Breast epithelium (tissue), 3 donors: ENCODE measurements at regions not wholly inside any gene's neighbourhood (a gene's known extent, or its start where the extent isn't known, plus 50 kb on each side); places are given as distances from the start of the nearest gene placed in this dataset.

ENCODE experiments used
- POLR2AphosphoS5 ChIP-seq, 3 donors: sonication (generic); formaldehyde crosslinking; IDR thresholded peaks; one replicate each; pipeline ENCODE4 v1.6.1; 2017; ENCODE audit warnings: antibody characterized with exemption in 3 of 3
- TF ChIP-seq, protein P1 (sequence below), 3 donors: fragments of 450-650 bp; IDR thresholded peaks; one replicate each; pipeline ENCODE4 v1.5.1; 2016 to 2017; ENCODE audit warnings: antibody characterized with exemption in 3 of 3, mild to moderate bottlenecking in 3 of 3, moderate library complexity in 3 of 3

- TF ChIP-seq, protein P1, sequence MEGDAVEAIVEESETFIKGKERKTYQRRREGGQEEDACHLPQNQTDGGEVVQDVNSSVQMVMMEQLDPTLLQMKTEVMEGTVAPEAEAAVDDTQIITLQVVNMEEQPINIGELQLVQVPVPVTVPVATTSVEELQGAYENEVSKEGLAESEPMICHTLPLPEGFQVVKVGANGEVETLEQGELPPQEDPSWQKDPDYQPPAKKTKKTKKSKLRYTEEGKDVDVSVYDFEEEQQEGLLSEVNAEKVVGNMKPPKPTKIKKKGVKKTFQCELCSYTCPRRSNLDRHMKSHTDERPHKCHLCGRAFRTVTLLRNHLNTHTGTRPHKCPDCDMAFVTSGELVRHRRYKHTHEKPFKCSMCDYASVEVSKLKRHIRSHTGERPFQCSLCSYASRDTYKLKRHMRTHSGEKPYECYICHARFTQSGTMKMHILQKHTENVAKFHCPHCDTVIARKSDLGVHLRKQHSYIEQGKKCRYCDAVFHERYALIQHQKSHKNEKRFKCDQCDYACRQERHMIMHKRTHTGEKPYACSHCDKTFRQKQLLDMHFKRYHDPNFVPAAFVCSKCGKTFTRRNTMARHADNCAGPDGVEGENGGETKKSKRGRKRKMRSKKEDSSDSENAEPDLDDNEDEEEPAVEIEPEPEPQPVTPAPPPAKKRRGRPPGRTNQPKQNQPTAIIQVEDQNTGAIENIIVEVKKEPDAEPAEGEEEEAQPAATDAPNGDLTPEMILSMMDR (IDR thresholded peaks at IDR 0.05), result no peak
- no peak for TF ChIP-seq POLR2AphosphoS5 (IDR thresholded peaks at IDR 0.05)
These were observed 830.8 kb upstream of the PTPRD start for GRCh38 chr9:11443631-11444030.
